BE2C (cell line): ENCODE measurements at regions not wholly inside any gene's neighbourhood (a gene's known extent, or its start where the extent isn't known, plus 50 kb on each side); places are given as distances from the start of the nearest gene placed in this dataset.
"Not testable (repeated sequence)": the region's sequence is repeated elsewhere in the genome, so short reads cannot be mapped to it uniquely, and the experiment has no call there.

ENCODE experiments used
- DNase-seq: peaks from one replicate; pipeline ENCODE4 v3.0.0-alpha.2; 2020
- H3K27me3 ChIP-seq: fragments of 250-450 bp; sonication (Bioruptor Pico); 2 replicates; pipeline ENCODE4 v1.5.1; 2020; ENCODE audit warnings: mild to moderate bottlenecking
- H3K36me3 ChIP-seq: fragments of 250-450 bp; sonication (Bioruptor Pico); 2 replicates; pipeline ENCODE4 v1.5.1; 2020; ENCODE audit warnings: mild to moderate bottlenecking
- H3K4me1 ChIP-seq: fragments of 250-450 bp; sonication (Bioruptor Pico); 2 replicates; pipeline ENCODE4 v1.5.1; 2020
- H3K4me3 ChIP-seq: 2 replicates; pipeline ENCODE4 v1.5.1; 2011; ENCODE audit warnings: low read depth, low read length
- H3K9me3 ChIP-seq: fragments of 250-450 bp; sonication (Bioruptor Pico); 2 replicates; pipeline ENCODE4 v1.5.1; 2020
- TF ChIP-seq, protein P1 (sequence below): IDR thresholded peaks from 2 replicates; pipeline ENCODE4 v1.5.1; 2012; ENCODE audit warnings: mild to moderate bottlenecking, low read depth, low read length

DNA sequence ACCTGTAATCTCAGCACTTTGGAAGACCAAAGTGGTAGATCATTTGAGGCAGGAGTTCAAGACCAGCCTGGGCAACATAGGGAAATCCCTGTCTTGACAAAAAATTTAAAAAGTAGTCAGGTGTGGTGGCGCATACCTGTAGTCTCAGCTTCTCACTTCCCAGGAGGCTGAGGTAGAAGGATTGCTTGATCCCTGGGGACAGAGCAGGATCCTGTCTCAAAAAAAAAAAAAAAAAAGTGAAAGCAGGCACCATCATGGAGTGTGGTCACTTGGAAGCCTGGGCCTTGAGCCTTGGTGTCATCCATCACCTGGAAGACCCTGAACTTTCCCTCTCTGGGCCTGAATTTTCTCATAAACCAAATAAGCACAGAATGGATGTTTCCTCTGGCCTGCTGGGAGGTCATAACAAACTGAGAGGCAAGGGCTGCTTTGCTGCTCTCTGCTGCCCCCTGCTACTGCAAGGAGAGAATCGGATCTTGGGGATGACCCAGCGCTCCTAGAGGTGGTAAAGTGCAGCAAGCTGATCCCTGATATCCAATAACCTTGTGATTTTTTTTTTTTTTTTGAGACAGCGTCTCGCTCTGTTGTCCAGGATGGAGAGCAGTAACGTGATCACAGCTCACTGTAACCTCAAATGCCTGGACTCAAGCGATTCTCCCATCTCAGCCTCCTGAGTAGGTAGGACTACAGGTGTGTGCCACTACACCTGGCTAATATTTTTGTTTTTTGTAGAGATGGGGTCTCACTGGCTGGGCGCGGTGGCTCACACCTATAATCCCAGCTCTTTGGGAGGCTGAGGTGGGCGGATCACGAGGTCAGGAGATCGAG is 75.9 kb upstream of the RNU2-1 start:
- Histone ChIP-seq H3K4me3 (no peak overlapping the region), H3K9me3 (no peaks in the 10 kb centered on the region), H3K27me3 (no peaks in the 10 kb centered on the region), H3K4me1 (0 out of 2 replicates have a peak, but pooled peaks cover 3% of the 10 kb centered on the region), H3K36me3 (no peaks in the 10 kb centered on the region)
- TF ChIP-seq, protein P1, sequence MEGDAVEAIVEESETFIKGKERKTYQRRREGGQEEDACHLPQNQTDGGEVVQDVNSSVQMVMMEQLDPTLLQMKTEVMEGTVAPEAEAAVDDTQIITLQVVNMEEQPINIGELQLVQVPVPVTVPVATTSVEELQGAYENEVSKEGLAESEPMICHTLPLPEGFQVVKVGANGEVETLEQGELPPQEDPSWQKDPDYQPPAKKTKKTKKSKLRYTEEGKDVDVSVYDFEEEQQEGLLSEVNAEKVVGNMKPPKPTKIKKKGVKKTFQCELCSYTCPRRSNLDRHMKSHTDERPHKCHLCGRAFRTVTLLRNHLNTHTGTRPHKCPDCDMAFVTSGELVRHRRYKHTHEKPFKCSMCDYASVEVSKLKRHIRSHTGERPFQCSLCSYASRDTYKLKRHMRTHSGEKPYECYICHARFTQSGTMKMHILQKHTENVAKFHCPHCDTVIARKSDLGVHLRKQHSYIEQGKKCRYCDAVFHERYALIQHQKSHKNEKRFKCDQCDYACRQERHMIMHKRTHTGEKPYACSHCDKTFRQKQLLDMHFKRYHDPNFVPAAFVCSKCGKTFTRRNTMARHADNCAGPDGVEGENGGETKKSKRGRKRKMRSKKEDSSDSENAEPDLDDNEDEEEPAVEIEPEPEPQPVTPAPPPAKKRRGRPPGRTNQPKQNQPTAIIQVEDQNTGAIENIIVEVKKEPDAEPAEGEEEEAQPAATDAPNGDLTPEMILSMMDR: no peak
- no peak for DNase-seq

DNA sequence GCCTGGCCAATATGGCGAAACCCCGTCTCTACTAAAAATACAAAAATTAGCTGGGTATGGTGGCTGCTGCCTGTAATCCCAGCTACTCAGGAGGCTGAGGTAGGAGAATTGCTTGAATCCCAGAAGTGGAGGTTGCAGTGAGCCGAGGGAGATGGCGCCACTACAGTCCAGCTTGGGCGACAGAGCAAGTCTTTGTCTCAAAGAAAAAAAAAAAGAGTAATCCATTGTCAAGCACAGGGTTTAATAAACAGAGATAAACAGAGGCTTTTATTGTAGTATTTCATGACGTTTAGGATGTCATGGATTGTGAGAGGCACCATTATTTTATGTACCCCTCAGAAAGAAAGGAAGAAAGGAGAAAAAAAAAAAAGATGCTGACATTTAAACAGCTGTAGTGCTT is 75.2 kb upstream of the RNU2-1 start:
- H3K4me3 ChIP-seq: no peak overlapping the region
- TF ChIP-seq, protein P1: no peak
- H3K36me3 ChIP-seq: no peaks in the 10 kb centered on the region
- H3K4me1 ChIP-seq: 0 out of 2 replicates have a peak, but pooled peaks cover 3% of the 10 kb centered on the region
- no peak for DNase-seq
- H3K9me3 ChIP-seq: no peaks in the 10 kb centered on the region
- H3K27me3 ChIP-seq: no peaks in the 10 kb centered on the region

DNA sequence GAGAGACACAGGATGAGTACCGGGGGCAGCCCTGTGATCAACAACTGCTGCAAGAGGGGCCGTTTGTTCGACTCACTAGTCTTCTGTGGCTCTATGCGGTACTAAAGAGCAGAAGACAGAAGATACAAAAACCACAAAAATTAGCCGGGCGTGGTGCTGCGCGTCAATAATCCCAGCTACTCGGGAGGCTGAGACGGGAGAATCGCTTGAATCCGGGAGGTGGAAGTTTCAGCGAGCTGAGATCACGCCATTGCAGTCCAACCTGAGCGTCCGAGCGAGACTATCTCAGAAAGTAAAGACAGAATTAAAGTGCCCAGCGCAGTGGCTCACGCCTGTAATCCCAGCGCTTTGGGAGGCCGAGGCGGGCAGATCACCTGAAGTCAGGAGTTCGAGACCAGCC is 71.0 kb upstream of the RNU2-1 start:
- not testable (repeated sequence) for DNase-seq, H3K4me1 ChIP-seq, H3K4me3 ChIP-seq, H3K36me3 ChIP-seq, H3K9me3 ChIP-seq, H3K27me3 ChIP-seq

DNA sequence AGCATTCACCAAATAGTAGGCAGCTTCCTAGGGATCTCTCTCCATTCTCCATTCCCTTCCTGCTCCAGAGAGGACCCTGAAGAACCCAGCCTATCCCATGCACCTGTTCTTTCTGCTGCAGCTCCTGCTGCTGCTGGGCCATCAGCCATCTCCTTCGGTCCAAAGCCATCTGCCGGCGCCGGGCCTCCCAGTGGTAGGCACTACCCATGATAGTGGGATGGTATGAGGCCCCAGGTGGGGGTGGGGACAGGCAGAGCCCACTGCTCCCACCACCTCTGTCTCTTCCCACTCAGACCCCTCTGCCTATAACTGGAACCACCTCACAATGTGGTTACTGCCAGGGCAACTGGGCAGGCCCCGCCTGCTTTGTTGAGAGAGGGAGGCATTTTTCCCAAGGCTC is 69.3 kb upstream of the RNU2-1 start:
- H3K36me3 ChIP-seq, DNase-seq, H3K4me3 ChIP-seq, H3K9me3 ChIP-seq, H3K4me1 ChIP-seq, H3K27me3 ChIP-seq: not testable (repeated sequence)

DNA sequence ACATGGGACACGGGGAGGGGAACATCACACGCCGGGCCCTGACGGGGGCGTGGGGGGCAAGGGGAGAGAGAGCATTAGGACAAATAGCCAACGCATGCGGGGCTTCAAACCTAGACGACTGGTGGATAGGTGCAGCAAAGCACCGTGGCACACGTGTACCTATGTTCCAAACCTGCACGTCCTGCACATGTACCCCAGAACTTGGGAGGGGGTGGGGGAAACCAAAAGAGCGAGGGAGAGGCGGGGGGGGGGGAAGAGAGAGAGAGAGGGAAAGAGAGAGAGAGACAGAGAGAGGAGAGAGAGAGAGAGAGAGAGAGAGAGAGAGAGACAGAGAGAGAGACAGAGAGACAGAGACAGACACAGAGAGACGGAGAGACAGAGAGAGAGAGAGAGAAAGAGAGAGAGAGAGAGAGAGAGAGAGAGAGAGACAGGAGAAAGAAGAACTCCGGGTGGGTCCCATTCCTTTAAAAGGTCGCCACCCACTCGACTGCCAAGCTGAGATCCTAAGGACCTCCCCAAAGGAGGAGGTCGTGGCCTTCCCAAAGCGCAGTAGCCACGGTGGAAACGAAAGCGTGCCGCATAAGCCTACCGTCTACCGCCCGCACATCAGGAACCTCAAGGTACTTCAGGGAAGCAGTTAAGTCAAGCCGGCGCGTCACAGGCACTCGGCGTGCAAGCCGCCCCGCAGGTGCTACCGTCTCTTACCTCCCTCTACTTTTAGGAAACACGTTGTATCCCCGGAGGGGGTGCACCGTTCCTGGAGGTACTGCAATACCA is 65.7 kb upstream of the RNU2-1 start:
- H3K4me3 ChIP-seq, H3K9me3 ChIP-seq, H3K4me1 ChIP-seq, H3K27me3 ChIP-seq, DNase-seq, H3K36me3 ChIP-seq: not testable (repeated sequence)

DNA sequence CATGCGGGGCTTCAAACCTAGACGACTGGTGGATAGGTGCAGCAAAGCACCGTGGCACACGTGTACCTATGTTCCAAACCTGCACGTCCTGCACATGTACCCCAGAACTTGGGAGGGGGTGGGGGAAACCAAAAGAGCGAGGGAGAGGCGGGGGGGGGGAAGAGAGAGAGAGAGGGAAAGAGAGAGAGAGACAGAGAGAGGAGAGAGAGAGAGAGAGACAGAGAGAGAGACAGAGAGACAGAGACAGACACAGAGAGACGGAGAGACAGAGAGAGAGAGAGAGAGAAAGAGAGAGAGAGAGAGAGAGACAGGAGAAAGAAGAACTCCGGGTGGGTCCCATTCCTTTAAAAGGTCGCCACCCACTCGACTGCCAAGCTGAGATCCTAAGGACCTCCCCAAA is 55.9 kb upstream of the RNU2-1 start:
- not testable (repeated sequence) for H3K4me1 ChIP-seq, H3K36me3 ChIP-seq, DNase-seq, H3K4me3 ChIP-seq, H3K27me3 ChIP-seq, H3K9me3 ChIP-seq

DNA sequence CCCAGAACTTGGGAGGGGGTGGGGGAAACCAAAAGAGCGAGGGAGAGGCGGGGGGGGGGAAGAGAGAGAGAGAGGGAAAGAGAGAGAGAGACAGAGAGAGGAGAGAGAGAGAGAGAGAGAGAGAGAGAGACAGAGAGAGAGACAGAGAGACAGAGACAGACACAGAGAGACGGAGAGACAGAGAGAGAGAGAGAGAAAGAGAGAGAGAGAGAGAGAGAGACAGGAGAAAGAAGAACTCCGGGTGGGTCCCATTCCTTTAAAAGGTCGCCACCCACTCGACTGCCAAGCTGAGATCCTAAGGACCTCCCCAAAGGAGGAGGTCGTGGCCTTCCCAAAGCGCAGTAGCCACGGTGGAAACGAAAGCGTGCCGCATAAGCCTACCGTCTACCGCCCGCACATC is 49.8 kb upstream of the RNU2-1 start:
- H3K9me3 ChIP-seq, H3K4me1 ChIP-seq, DNase-seq, H3K4me3 ChIP-seq, H3K36me3 ChIP-seq, H3K27me3 ChIP-seq: not testable (repeated sequence)
